ENCODE measurements at regions not wholly inside any gene's neighbourhood (a gene's known extent, or its start where the extent isn't known, plus 50 kb on each side); places are given as distances from the start of the nearest gene placed in this dataset.

DNA sequence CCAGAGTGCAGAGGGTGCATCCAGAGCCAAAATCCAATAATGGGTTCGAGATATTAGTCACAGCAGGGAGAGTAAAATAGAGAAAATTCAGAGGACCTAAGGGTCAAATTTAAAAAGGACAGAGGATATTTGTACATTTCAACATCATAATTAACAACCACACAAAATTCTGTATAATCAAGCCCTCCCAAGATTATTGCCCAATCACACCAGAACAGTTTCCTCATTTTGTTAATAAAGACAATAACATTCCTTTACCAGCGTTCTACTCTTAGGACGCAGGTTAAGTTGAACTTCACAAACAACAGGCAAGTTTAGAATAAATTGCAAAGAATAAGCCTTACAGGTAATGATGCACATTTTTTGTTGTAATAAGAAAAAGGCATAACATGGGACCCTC is 462.8 kb downstream of the PTPRC start:
- Histone ChIP-seq H3K27ac (ENCODE audit: insufficient read depth, low read depth, low read length, poor library complexity, severe bottlenecking) (no peak overlapping the region), H3K9me3 (ENCODE audit: control insufficient read depth, low read length) (no peaks in the 10 kb centered on the region), H3K27me3 (ENCODE audit: control insufficient read depth, insufficient read depth, low read length, poor library complexity, severe bottlenecking) (no peaks in the 10 kb centered on the region), H3K4me3 (ENCODE audit: insufficient read depth, low read depth, low read length) (no peak overlapping the region), H3K4me1 (ENCODE audit: control insufficient read depth, insufficient read depth, low read length) (no peaks in the 10 kb centered on the region), H3K36me3 (ENCODE audit: control insufficient read depth, insufficient read depth, low read length) (no peaks in the 10 kb centered on the region)
- WGBS, 2 experiments = 93 to 100% methylated on average over 2 to 3 of the region's 3 CpGs

GRCh38 chr1:199102239-199102638 is 463.4 kb downstream of the PTPRC start:
- H3K4me1 ChIP-seq (ENCODE audit: control insufficient read depth, insufficient read depth, low read length) = no peaks in the 10 kb centered on the region
- WGBS, 2 experiments = 95 to 96% methylated on average over 3 of the region's 3 CpGs

DNA sequence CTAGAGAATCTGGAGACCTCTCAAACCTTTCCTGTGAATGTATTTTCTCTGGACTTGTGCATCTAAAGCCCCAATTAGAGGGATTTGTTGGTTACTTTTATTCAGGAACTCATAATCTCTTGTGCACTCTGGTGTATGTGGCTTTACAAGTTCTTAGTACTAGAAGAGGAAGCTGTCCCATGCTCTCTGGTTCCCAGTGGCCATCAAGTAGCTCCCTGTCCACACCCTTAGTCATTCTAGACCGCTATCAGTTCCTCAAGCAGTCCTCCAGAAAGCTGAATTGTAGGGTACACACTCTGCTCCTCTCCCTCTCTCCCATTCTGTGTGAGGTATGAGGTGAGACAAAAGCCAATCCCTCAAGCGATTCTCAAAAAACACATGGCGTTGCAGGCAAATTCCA is 470.3 kb downstream of the PTPRC start:
- Histone ChIP-seq H3K27me3 (ENCODE audit: control insufficient read depth, insufficient read depth, low read length, poor library complexity, severe bottlenecking) (no peaks in the 10 kb centered on the region), H3K4me3 (ENCODE audit: insufficient read depth, low read depth, low read length) (no peak overlapping the region), H3K36me3 (ENCODE audit: control insufficient read depth, insufficient read depth, low read length) (no peaks in the 10 kb centered on the region), H3K9me3 (ENCODE audit: control insufficient read depth, low read length) (no peaks in the 10 kb centered on the region), H3K27ac (ENCODE audit: insufficient read depth, low read depth, low read length, poor library complexity, severe bottlenecking) (no peak overlapping the region), H3K4me1 (ENCODE audit: control insufficient read depth, insufficient read depth, low read length) (no peaks in the 10 kb centered on the region)
- WGBS, 2 experiments = 92 to 94% methylated on average over 3 of the region's 3 CpGs

More at GRCh38 chr1:199102239-199102638, 463.4 kb downstream of the PTPRC start:
- Histone ChIP-seq H3K27me3 (ENCODE audit: control insufficient read depth, insufficient read depth, low read length, poor library complexity, severe bottlenecking) (no peaks in the 10 kb centered on the region), H3K4me3 (ENCODE audit: insufficient read depth, low read depth, low read length) (no peak overlapping the region), H3K9me3 (ENCODE audit: control insufficient read depth, low read length) (no peaks in the 10 kb centered on the region), H3K27ac (ENCODE audit: insufficient read depth, low read depth, low read length, poor library complexity, severe bottlenecking) (no peak overlapping the region), H3K36me3 (ENCODE audit: control insufficient read depth, insufficient read depth, low read length) (no peaks in the 10 kb centered on the region)

- no peak overlapping the region for H3K4me3 ChIP-seq (ENCODE audit: insufficient read depth, low read depth, low read length)
- H3K27me3 ChIP-seq (ENCODE audit: control insufficient read depth, insufficient read depth, low read length, poor library complexity, severe bottlenecking) = no peaks in the 10 kb centered on the region
- H3K27ac ChIP-seq (ENCODE audit: insufficient read depth, low read depth, low read length, poor library complexity, severe bottlenecking) = no peak overlapping the region
- H3K36me3 ChIP-seq (ENCODE audit: control insufficient read depth, insufficient read depth, low read length) = no peaks in the 10 kb centered on the region
- H3K4me1 ChIP-seq (ENCODE audit: control insufficient read depth, insufficient read depth, low read length) = no peaks in the 10 kb centered on the region
- no peaks in the 10 kb centered on the region for H3K9me3 ChIP-seq (ENCODE audit: control insufficient read depth, low read length)
These were observed 473.5 kb downstream of the PTPRC start for GRCh38 chr1:199112365-199112764.

DNA sequence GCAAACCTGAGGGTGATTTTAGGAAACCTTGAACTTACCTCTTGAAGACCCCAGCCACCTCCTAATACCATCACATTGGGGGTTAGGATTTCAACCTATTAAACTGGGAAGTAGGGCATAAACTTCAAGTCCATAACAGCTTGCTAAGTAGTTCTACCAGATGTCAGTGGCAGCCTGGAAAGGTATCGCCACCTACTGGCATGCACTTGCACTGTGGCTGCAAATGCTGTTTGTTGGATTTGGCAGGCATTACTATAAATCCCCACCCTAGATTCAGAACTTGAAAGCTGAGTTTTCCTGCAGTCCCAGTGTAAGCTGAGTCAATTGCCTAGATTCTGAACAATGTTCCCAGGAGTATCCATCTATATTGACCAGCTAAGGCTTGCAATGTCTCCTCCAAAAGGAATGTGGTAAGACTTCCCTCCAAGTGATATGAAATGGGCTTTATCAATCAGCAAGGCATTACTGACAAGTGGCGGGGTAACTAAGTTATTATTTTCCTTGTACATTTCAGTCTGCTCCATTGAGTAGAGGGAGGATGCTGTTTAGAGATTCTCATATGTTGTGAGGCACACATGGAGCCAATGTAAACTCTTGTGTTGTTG is 474.5 kb downstream of the PTPRC start:
- 79 to 80% methylated on average over 2 of the region's 2 CpGs for WGBS, 2 experiments
- Histone ChIP-seq H3K4me3 (ENCODE audit: insufficient read depth, low read depth, low read length) (no peak overlapping the region), H3K9me3 (ENCODE audit: control insufficient read depth, low read length) (no peaks in the 10 kb centered on the region), H3K4me1 (ENCODE audit: control insufficient read depth, insufficient read depth, low read length) (no peaks in the 10 kb centered on the region), H3K36me3 (ENCODE audit: control insufficient read depth, insufficient read depth, low read length) (no peaks in the 10 kb centered on the region), H3K27ac (ENCODE audit: insufficient read depth, low read depth, low read length, poor library complexity, severe bottlenecking) (no peak overlapping the region), H3K27me3 (ENCODE audit: control insufficient read depth, insufficient read depth, low read length, poor library complexity, severe bottlenecking) (no peaks in the 10 kb centered on the region)

DNA sequence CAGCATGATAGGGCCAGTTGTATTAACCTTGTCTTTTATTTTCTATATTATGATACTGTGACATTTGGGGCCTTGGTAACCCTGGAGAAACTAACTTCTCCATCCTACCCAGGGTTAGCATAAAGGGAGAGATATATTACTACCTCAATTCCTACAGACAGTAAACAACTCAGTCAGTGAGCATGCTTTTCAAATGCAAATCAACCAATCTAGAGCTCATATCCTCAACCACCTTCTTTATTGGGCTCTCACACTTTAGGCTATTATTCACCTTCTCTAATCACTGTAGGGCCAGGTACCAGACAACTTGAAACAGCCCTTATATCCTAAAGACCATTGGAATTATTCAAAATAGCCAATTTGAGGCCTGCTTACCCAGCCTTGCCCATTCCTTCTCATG is 477.6 kb downstream of the PTPRC start:
- H3K27ac ChIP-seq (ENCODE audit: insufficient read depth, low read depth, low read length, poor library complexity, severe bottlenecking) = no peak overlapping the region
- no peak overlapping the region for H3K4me3 ChIP-seq (ENCODE audit: insufficient read depth, low read depth, low read length)
- H3K36me3 ChIP-seq (ENCODE audit: control insufficient read depth, insufficient read depth, low read length) = no peaks in the 10 kb centered on the region
- H3K4me1 ChIP-seq (ENCODE audit: control insufficient read depth, insufficient read depth, low read length) = no peaks in the 10 kb centered on the region
- no peaks in the 10 kb centered on the region for H3K9me3 ChIP-seq (ENCODE audit: control insufficient read depth, low read length)
- no peaks in the 10 kb centered on the region for H3K27me3 ChIP-seq (ENCODE audit: control insufficient read depth, insufficient read depth, low read length, poor library complexity, severe bottlenecking)

- H3K9me3 ChIP-seq (ENCODE audit: control insufficient read depth, low read length) = no peaks in the 10 kb centered on the region
- H3K4me3 ChIP-seq (ENCODE audit: insufficient read depth, low read depth, low read length) = no peak overlapping the region
- no peak overlapping the region for H3K27ac ChIP-seq (ENCODE audit: insufficient read depth, low read depth, low read length, poor library complexity, severe bottlenecking)
- no peaks in the 10 kb centered on the region for H3K4me1 ChIP-seq (ENCODE audit: control insufficient read depth, insufficient read depth, low read length)
- H3K27me3 ChIP-seq (ENCODE audit: control insufficient read depth, insufficient read depth, low read length, poor library complexity, severe bottlenecking) = no peaks in the 10 kb centered on the region
- H3K36me3 ChIP-seq (ENCODE audit: control insufficient read depth, insufficient read depth, low read length) = no peaks in the 10 kb centered on the region
These were observed 482.2 kb downstream of the PTPRC start for GRCh38 chr1:199121047-199121446.

DNA sequence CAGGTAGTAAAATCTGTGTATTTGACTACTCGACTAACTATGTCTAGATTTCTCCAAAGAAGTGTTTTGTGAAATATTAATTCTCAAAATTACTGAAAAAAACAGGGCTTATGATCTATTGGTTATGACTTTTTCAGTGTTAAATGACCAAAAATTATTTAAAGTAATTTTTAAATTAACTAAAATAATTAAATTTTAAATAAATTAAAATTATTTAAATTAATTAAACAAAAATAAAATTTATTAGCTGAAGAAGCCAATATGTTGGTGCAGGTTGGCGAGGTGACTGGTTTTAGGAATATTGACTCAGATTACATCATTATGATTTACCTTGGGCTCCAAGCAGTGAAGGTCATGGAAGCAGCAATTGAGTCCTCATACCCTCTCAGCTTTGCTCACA is 483.2 kb downstream of the PTPRC start:
- H3K9me3 ChIP-seq (ENCODE audit: control insufficient read depth, low read length) = no peaks in the 10 kb centered on the region
- H3K4me3 ChIP-seq (ENCODE audit: insufficient read depth, low read depth, low read length) = no peak overlapping the region
- no peaks in the 10 kb centered on the region for H3K27me3 ChIP-seq (ENCODE audit: control insufficient read depth, insufficient read depth, low read length, poor library complexity, severe bottlenecking)

DNA sequence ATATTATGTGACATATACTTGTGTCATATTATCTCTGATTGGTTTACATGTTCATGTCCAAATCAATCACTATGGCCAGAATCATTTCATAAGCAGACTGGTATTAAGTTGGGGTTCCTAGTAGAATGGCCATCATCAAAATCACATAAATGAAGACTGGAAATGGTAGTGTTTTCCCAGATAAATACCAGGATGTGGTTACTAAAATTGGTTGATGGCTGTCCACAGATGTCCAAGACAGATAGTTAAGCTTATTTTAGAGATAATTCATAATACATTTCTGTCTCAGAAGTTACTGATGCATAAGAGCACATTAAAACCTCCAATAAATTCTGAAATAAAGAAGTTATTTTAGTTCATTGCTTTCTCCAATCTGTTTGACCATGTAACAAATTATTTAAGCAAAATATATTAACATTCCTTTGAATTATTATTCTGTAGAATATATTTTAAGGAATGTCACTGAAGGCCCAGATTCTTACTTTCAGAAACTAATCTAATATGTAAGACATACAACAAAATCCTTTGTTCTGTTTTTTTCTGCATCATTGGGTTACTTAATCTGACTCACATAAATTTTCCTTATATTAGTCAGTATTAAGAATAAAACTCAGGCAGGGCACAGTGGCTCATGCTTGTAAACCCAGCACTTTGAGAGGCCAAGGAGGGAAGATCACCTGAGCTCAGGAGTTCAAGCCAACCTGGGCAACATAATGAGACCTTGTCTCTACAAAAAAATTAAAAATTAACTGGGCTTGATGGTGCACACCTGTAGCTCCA is 483.9 kb downstream of the PTPRC start:
- no peak overlapping the region for H3K27ac ChIP-seq (ENCODE audit: insufficient read depth, low read depth, low read length, poor library complexity, severe bottlenecking)
- H3K9me3 ChIP-seq (ENCODE audit: control insufficient read depth, low read length) = no peaks in the 10 kb centered on the region
- H3K4me1 ChIP-seq (ENCODE audit: control insufficient read depth, insufficient read depth, low read length) = no peaks in the 10 kb centered on the region
- H3K4me3 ChIP-seq (ENCODE audit: insufficient read depth, low read depth, low read length) = no peak overlapping the region
- no peaks in the 10 kb centered on the region for H3K36me3 ChIP-seq (ENCODE audit: control insufficient read depth, insufficient read depth, low read length)
- no peaks in the 10 kb centered on the region for H3K27me3 ChIP-seq (ENCODE audit: control insufficient read depth, insufficient read depth, low read length, poor library complexity, severe bottlenecking)

More for the DNA sequence above, 483.2 kb downstream of the PTPRC start:
- H3K36me3 ChIP-seq (ENCODE audit: control insufficient read depth, insufficient read depth, low read length) = no peaks in the 10 kb centered on the region
- 90 to 100% methylated on average over 1 of the region's 2 CpGs for WGBS, 2 experiments
- H3K4me1 ChIP-seq (ENCODE audit: control insufficient read depth, insufficient read depth, low read length) = no peaks in the 10 kb centered on the region
- H3K27ac ChIP-seq (ENCODE audit: insufficient read depth, low read depth, low read length, poor library complexity, severe bottlenecking) = no peak overlapping the region

DNA sequence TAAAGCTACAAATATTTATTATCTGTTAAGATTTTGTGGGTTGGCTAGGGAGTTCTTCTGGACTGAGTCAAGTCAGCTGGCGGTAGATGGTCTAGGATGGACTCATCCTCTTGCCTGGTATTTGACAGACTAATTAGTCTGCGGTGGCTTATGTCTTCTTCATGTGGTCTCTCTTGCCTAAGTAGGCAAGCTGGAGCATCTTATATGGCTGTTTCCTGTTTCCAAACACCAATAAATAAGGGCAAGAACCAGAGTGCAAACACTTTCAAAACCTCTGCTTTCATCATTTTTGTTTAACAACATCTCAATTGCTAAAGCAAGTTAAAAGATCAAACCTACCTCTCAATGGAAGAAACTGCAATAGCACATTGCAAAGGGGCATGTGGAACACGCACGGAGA is 484.8 kb downstream of the PTPRC start:
- H3K4me3 ChIP-seq (ENCODE audit: insufficient read depth, low read depth, low read length) = no peak overlapping the region
- H3K36me3 ChIP-seq (ENCODE audit: control insufficient read depth, insufficient read depth, low read length) = no peaks in the 10 kb centered on the region
- 90 to 93% methylated on average over 4 of the region's 4 CpGs for WGBS, 2 experiments
- H3K9me3 ChIP-seq (ENCODE audit: control insufficient read depth, low read length) = no peaks in the 10 kb centered on the region
- no peak overlapping the region for H3K27ac ChIP-seq (ENCODE audit: insufficient read depth, low read depth, low read length, poor library complexity, severe bottlenecking)
- H3K4me1 ChIP-seq (ENCODE audit: control insufficient read depth, insufficient read depth, low read length) = no peaks in the 10 kb centered on the region
- no peaks in the 10 kb centered on the region for H3K27me3 ChIP-seq (ENCODE audit: control insufficient read depth, insufficient read depth, low read length, poor library complexity, severe bottlenecking)

Data from ectodermal cell (in vitro differentiated cells).